GM10266 (cell line): ENCODE measurements at regions not wholly inside any gene's neighbourhood (a gene's known extent, or its start where the extent isn't known, plus 50 kb on each side); places are given as distances from the start of the nearest gene placed in this dataset.

Source experiments
- DNase-seq: peaks from one replicate; pipeline ENCODE4 v3.0.0; 2012; ENCODE audit errors: extremely low spot score
- TF ChIP-seq, protein P1 (sequence below): IDR thresholded peaks from 2 replicates; pipeline ENCODE4 v1.5.1; 2012; ENCODE audit warnings: mild to moderate bottlenecking, low read depth; ENCODE audit not compliant: control insufficient read depth, insufficient read depth; ENCODE audit errors: missing control alignments

DNA sequence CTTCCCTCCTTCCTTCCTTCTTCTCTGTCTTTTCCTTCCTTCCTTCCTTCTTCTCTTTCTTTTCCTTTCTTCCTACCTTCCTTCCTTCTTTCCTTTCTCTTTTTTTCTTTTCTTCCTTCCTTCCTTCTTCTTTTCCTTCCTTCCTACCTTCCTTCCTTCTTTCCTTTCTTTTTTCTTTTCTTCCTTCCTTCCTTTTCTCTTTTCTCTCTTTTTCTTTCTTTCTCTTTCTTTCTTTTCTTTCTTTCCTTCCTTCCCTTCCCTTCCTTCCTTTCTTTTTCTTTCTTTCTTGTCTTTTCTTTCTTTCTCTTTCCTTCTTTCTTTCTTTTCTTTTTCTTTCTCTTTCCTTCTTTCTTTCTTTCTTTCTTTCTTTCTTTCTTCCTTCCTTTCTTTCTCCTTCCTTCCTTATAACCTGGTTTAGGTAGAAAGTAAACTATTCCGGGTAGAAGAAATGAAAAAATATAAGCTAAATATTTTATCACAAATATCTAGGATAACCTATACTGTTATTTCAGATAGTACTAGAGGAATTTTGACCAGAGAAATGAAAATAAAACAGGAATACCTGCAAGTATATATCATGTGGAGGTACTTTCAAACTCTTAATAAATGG is 1741.8 kb upstream of the CDH9 start:
- no peak for DNase-seq
- TF ChIP-seq, protein P1, sequence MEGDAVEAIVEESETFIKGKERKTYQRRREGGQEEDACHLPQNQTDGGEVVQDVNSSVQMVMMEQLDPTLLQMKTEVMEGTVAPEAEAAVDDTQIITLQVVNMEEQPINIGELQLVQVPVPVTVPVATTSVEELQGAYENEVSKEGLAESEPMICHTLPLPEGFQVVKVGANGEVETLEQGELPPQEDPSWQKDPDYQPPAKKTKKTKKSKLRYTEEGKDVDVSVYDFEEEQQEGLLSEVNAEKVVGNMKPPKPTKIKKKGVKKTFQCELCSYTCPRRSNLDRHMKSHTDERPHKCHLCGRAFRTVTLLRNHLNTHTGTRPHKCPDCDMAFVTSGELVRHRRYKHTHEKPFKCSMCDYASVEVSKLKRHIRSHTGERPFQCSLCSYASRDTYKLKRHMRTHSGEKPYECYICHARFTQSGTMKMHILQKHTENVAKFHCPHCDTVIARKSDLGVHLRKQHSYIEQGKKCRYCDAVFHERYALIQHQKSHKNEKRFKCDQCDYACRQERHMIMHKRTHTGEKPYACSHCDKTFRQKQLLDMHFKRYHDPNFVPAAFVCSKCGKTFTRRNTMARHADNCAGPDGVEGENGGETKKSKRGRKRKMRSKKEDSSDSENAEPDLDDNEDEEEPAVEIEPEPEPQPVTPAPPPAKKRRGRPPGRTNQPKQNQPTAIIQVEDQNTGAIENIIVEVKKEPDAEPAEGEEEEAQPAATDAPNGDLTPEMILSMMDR, result no peak

DNA sequence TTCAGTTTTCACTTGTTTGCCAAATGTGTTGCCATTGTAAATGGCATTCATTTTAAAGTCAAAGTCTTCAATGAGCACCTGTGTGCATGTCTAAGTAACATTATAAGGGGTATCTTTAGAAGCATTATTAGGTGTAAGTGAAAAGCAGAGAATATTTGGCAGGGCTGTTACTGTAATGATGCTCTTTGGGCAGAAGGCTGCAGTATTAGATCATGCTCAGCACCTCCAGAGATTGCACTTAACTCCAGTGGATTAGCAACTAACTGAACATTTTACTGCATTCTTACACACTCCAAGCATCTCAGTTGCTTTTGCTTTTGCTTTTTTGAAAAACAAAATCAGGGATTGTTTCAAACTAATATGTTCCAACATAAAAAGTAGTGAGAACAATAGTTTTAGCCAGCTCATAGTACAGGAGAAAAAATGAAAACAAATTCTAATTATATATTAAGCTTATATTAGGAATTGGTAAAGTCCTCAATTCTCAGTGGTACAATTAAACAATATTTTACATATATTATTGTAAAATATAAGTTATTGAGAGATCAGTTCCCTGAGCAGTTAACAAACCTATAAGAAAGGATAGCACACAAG is 1740.9 kb upstream of the CDH9 start:
- no peak for DNase-seq
- TF ChIP-seq, protein P1, result no peak

DNA sequence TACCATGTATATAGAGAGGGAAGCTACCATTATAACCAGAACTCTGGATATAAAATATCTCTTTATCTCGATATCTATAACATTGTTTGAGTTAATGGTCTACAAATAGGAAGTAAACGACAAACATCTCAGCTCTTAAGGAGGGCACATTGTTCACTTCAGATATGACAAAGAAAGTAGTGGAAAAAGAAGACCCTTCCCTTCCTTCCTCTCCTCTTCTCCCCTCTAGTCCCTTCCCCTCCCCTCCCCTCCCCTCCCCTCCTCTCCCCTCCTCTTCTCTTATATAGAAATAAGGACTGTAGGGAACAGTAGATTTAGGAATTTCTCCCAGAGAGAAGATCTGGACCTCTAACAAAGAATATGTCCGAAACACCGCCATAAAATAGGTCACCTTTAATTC is 1731.9 kb upstream of the CDH9 start:
- no peak for DNase-seq
- TF ChIP-seq, protein P1, result no peak

DNA sequence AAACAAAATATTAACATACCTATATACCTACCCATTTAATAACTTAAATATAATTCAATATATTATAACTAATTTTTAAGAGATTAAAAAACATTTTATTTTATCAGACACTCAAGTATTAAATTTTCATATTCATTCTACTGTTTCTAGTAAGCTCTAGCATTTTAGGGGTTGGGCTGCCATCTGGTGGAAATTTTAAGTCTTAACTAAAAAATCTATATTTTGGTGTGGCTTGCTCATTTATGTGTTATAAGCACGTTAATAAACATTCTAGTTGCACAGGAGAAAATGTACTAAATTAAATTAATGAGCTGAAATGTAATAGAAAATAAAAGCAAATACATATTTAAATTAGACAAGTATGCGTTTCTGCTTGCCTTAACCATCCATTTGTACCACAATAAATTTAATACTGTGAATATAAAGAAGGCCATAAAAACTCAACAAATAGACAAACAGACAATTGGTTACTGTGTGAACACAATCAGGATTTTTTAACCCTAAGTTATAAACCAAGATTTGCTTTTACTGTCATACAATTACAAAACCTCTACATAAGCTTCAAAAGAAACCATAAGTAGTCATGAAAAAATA is 1728.3 kb upstream of the CDH9 start:
- no peak for DNase-seq
- TF ChIP-seq, protein P1, result no peak

DNA sequence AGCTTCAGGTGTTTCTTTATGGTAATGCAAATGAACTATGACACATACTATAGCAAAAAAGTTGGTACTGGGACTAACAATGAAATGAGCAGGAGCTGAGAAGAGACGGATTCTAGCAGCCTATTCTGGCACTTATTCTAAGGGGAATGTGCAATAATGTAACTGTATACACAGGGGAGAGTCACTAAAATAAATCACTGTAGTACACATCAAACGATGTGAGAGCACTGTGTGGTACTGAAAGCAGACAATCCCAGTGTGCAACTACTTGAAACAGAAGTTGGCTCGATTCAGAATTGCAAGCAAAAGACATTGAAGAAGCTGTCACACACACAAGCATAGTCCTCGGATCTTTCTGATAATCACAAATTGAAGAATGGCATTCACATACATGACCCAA is 1713.0 kb upstream of the CDH9 start:
- TF ChIP-seq, protein P1, result no peak
- no peak for DNase-seq

DNA sequence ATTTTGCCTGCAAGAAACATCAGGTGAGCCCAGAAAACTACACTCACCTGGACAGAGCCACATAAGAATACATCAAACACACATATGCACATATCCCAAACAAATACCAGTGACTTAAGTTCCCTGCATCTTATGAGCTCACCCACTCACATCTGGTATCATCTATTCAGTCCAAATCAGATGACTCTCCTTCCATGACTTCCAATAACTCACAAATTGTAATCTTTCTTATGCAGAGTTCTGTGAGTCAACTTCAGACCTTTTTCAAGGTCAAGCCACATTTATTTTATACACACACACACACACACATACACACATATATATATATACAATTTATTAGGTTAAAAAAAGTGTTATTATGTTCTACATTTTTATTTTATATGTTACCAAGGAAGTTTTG is 1711.9 kb upstream of the CDH9 start:
- DNase-seq, result no peak

More for the DNA sequence above, 1711.9 kb upstream of the CDH9 start:
- TF ChIP-seq, protein P1, result no peak
